ENCODE measurements at regions not wholly inside any gene's neighbourhood (a gene's known extent, or its start where the extent isn't known, plus 50 kb on each side); places are given as distances from the start of the nearest gene placed in this dataset.
A peak's percentile ranks its signal among the peaks of the same experiment; 100 is the strongest.
"Not testable (repeated sequence)": the region's sequence is repeated elsewhere in the genome, so short reads cannot be mapped to it uniquely, and the experiment has no call there.

- TF ChIP-seq ZNF532 (CRISPR knock-in tag; IDR thresholded peaks at IDR 0.05; ENCODE audit: borderline replicate concordance) = no peak
- TF ChIP-seq ESRRA (CRISPR knock-in tag; IDR thresholded peaks at IDR 0.05; ENCODE audit: borderline replicate concordance) = no peak
- no peak for TF ChIP-seq NR2C2 (CRISPR knock-in tag; IDR thresholded peaks at IDR 0.05)
- no peak for TF ChIP-seq E2F4 (CRISPR knock-in tag; IDR thresholded peaks at IDR 0.05; ENCODE audit: borderline replicate concordance, low read depth)
- TF ChIP-seq, protein P1, sequence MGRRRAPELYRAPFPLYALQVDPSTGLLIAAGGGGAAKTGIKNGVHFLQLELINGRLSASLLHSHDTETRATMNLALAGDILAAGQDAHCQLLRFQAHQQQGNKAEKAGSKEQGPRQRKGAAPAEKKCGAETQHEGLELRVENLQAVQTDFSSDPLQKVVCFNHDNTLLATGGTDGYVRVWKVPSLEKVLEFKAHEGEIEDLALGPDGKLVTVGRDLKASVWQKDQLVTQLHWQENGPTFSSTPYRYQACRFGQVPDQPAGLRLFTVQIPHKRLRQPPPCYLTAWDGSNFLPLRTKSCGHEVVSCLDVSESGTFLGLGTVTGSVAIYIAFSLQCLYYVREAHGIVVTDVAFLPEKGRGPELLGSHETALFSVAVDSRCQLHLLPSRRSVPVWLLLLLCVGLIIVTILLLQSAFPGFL (CRISPR knock-in tag; IDR thresholded peaks at IDR 0.05; ENCODE audit: borderline replicate concordance) = no peak
- no peak for TF ChIP-seq EMX1 (CRISPR knock-in tag; IDR thresholded peaks at IDR 0.05)
- no peak for TF ChIP-seq E2F1 (CRISPR knock-in tag; IDR thresholded peaks at IDR 0.05)
- no peak for TF ChIP-seq PRRX2 (CRISPR knock-in tag; IDR thresholded peaks at IDR 0.05)
These were observed 326.7 kb downstream of the METTL4 start (continued) for GRCh38 chr18:2244641-2245040.

- POLR2A ChIA-PET = not testable (repeated sequence)
These were observed 324.2 kb downstream of the METTL4 start for GRCh38 chr18:2247101-2247500.

DNA sequence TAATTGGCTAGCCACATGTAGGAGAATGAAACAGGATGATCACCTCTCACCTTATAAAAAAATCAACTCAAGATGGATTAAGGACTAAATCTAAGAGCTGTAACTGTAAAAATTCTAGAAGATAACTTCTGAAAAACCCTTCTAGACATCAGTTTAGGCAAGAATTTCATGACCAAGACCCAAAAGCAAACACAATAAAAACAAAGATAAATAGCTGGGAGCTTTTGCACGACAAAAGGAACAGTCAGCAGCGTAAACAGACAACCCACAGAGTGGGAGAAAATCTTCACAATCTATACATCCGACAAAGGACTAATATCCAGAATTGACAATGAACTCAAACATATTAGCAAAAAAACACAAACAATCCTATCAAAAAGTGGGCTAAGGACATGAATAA is 316.3 kb downstream of the METTL4 start:
- peaks cover 28% of the 10 kb centered on the region for H3K36me3 Mint-ChIP-seq
- peaks cover 5% of the 10 kb centered on the region for H3K27me3 Mint-ChIP-seq (ENCODE audit: low read depth)
- ChIA-PET CTCF (no interaction called here), POLR2A (no interaction called here)
- H3K4me3 Mint-ChIP-seq = no peak overlapping the region
- no peak overlapping the region for H3K27ac Mint-ChIP-seq
- H3K9me3 Mint-ChIP-seq = peaks cover 52% of the 10 kb centered on the region
- peaks cover 7% of the 10 kb centered on the region for H3K4me1 Mint-ChIP-seq
- DNase-seq (ENCODE audit: low spot score) = no peak
- no peak for ATAC-seq
- no peak for TF ChIP-seq ZNF532 (CRISPR knock-in tag; IDR thresholded peaks at IDR 0.05; ENCODE audit: borderline replicate concordance)
- TF ChIP-seq EMX1 (CRISPR knock-in tag; IDR thresholded peaks at IDR 0.05) = no peak
- TF ChIP-seq MXD4 (CRISPR knock-in tag; IDR thresholded peaks at IDR 0.05; ENCODE audit: borderline replicate concordance) = no peak
- TF ChIP-seq JUN (CRISPR knock-in tag; IDR thresholded peaks at IDR 0.05) = no peak
- TF ChIP-seq, protein P2, sequence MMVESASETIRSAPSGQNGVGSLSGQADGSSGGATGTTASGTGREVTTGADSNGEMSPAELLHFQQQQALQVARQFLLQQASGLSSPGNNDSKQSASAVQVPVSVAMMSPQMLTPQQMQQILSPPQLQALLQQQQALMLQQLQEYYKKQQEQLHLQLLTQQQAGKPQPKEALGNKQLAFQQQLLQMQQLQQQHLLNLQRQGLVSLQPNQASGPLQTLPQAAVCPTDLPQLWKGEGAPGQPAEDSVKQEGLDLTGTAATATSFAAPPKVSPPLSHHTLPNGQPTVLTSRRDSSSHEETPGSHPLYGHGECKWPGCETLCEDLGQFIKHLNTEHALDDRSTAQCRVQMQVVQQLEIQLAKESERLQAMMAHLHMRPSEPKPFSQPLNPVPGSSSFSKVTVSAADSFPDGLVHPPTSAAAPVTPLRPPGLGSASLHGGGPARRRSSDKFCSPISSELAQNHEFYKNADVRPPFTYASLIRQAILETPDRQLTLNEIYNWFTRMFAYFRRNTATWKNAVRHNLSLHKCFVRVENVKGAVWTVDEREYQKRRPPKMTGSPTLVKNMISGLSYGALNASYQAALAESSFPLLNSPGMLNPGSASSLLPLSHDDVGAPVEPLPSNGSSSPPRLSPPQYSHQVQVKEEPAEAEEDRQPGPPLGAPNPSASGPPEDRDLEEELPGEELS (CRISPR knock-in tag; IDR thresholded peaks at IDR 0.05) = no peak
- TF ChIP-seq ZBTB21 (CRISPR knock-in tag; IDR thresholded peaks at IDR 0.05; ENCODE audit: borderline replicate concordance) = no peak
- TF ChIP-seq SOX15 (CRISPR knock-in tag; IDR thresholded peaks at IDR 0.05) = no peak
- TF ChIP-seq, protein P3, sequence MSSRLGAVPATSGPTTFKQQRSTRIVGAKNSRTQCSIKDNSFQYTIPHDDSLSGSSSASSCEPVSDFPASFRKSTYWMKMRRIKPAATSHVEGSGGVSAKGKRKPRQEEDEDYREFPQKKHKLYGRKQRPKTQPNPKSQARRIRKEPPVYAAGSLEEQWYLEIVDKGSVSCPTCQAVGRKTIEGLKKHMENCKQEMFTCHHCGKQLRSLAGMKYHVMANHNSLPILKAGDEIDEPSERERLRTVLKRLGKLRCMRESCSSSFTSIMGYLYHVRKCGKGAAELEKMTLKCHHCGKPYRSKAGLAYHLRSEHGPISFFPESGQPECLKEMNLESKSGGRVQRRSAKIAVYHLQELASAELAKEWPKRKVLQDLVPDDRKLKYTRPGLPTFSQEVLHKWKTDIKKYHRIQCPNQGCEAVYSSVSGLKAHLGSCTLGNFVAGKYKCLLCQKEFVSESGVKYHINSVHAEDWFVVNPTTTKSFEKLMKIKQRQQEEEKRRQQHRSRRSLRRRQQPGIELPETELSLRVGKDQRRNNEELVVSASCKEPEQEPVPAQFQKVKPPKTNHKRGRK (CRISPR knock-in tag; IDR thresholded peaks at IDR 0.05; ENCODE audit: borderline replicate concordance) = no peak
- TF ChIP-seq OVOL2 (CRISPR knock-in tag; IDR thresholded peaks at IDR 0.05; ENCODE audit: borderline replicate concordance) = no peak
- TF ChIP-seq NFYB (CRISPR knock-in tag; conservative IDR thresholded peaks at IDR 0.05; ENCODE audit: low read depth) = no peak

More at GRCh38 chr18:2247101-2247500, 324.2 kb downstream of the METTL4 start:
- DNase-seq (ENCODE audit: low spot score); ATAC-seq; CTCF ChIA-PET; H3K27me3 Mint-ChIP-seq (ENCODE audit: low read depth): not testable (repeated sequence)
- 0 out of 2 replicates have a peak overlapping the region, but pooled peaks have one; percentile 48 for H3K27ac Mint-ChIP-seq
- peaks cover 35% of the 10 kb centered on the region for H3K4me1 Mint-ChIP-seq
- peak overlapping the region; percentile 48 for H3K4me3 Mint-ChIP-seq
- peaks cover 48% of the 10 kb centered on the region for H3K9me3 Mint-ChIP-seq
- H3K36me3 Mint-ChIP-seq = peaks cover 32% of the 10 kb centered on the region

Data from WTC11 (cell line).